SKM-1 (cell line): ENCODE measurements at regions not wholly inside any gene's neighbourhood (a gene's known extent, or its start where the extent isn't known, plus 50 kb on each side); places are given as distances from the start of the nearest gene placed in this dataset.

ENCODE experiments used
- DNase-seq: peaks from one replicate; lab custom pipeline; 2025; ENCODE audit not compliant: unreplicated experiment; lab: John Stamatoyannopoulos, UW

DNA sequence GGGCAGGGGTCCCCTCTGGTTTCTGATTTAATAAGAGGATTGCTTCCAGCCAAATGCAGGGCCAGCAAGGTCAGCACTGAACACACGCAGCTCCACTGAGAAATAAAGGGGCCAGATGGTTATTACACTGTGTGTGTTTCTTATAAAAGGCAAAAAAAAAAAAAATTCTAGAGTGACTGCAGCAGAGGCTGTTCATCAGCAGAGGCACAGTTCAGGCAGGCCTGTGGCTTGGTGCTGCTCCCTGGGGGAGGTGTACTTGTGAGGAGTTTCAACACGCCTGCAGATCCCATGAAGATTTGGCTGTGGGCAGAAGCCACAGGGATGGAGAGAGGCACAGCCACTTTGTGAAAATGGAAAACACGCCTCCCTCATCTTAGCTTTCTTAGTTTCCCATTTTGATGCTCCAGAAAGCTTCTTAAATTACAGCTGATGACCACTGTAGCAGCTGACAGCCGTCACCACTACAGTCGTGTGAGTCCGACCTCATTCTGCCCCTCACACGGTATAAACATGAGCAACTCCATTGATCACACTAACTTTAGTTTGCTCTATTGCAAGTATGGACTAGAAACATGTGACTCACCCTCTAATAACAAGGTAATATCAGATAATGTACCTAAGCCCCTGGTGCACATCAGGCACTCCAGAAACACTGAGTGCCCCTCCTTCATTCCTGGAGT is 726.5 kb upstream of the RAB6C start:
- DNase-seq: no peak

DNA sequence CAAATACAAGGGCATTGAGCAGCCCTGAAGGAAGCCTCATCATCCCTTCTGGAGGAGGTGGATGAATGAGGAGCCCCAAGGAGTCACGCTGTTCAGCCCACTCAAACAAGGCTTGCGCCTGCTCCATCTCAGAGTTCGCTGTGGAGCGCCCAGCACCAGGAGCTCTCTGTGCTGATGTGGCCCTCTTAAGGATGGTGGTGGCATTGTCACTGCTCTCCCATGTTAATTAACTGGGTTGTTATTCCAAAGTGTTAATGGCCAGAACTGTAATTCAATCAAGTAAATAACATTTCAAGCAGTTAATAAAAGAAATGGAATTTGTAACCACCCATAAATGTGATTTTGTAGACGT is 726.0 kb upstream of the RAB6C start:
- DNase-seq: no peak

DNA sequence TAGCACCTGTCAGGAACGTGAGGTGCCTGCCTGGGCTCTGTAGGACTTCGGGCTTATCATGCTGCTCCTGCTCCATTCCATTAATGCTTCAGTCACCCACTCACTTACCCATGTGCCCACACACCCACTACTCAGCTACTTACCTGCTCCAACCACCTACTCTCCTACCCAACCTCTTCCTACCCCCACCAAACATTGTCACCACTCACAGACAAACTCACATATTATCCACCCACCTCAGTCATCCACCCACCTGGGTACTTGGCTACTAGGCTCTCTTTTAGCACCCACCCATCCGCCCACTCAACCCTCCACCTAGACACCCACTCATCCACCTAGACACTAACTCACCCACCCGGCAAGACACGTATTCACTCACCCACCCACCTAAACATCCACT is 724.7 kb upstream of the RAB6C start:
- no peak for DNase-seq

DNA sequence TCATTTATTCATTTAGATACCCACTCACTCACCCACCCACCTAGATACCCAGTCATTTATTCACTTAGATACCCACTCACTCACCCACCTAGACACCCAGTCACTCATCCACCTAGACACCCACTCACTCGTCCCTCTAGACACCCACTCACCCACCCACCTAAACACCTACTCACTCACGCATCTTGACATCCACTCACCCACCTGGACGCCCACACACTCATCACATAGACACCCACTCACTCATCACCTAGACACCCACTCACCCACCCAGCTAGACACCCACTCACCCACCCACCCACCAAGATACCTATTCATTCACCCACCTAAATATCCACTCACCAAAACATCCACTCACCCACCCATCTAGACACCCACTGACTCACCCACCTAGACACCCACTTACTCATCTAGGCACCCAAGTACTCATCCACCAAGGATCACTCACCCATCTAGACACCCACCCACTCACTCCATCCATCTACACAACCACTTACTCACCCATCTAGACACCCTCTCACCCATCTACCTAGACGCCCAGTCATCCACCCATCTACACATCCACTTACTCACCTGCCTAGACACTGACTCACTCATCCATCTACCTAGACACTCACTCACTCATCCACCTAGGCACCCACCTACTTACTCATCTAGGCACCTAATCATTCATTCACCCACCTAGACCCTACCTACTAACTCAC is 723.7 kb upstream of the RAB6C start:
- no peak for DNase-seq

GRCh38 chr2:129256642-129257041 is 722.8 kb upstream of the RAB6C start:
- no peak for DNase-seq

DNA sequence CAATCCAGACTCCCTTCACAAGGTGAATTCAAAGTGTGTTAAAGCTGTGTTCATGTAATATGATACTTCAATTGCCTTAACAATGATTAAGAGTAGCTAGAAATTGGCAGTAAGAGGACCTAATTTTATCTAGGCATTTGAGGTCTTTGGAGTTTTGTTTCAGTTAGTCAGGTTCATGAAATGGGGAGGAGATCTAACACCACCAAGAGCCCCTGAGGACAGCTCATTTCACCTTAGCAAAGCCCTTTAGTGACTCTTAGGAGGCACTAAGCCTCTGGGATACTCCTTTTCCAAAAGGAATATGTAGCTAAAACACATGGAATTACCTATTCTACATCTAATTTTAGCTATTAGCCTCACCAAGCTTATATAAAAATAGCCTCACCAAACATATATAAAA is 716.5 kb upstream of the RAB6C start:
- DNase-seq: no peak

- DNase-seq: no peak
These were observed 715.5 kb upstream of the RAB6C start for GRCh38 chr2:129263939-129264338.

- no peak for DNase-seq
These were observed 711.9 kb upstream of the RAB6C start for GRCh38 chr2:129267559-129267958.

DNA sequence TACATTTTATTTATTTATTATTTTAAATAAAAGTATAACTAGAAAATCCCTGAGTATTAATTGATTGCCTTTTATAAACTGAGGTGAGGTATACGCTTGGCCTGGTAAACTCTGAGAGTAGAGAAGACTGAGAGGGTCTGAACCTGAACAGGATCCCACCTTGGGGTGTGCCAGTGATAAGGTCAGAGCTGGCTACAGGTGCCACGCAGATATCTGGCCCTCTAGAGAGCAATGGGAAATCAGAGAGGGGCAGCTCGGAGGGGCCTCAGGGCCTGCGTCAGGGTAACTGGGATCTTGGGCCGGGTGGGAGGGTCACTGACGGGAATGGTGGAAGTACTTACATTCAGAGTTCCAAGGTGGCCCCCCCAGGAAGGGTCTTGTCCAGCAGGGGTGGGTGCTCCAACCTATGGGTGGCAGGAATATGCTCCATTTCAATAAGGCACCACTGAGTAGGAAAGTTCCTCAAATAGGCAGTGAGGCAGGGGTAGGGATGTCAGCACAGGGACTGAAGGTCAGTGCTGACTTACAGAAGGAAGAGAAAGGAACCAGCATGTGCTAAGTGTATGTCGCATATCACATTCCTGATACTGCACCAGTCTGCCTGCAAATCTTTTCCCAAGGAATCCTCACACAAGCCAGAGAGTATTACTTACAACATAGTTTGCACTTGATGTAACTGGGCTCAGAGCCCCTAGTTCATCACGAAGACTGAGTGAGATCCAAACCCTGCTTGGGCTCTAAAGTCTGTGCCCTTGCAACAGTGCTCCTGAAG is 706.0 kb upstream of the RAB6C start:
- DNase-seq: no peak

DNA sequence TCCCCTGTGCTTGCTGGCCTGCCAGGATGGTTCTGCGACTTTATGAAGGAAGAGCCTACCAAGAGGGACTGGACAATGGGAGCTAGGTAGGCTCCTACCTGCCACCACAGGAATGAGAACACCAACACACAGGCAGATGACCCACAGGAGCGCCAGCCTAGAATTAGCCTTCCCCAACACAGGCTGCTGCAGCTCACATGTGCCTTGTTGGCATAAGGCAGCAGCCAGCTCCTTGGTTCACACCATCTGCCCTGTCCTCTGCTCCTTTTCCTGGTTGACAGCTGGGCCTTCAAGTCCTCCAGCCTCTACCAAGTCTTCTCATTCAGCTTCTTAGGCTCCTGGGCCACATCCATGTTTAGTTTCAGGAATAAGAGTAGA is 705.4 kb upstream of the RAB6C start:
- no peak for DNase-seq

- no peak for DNase-seq
These were observed 704.5 kb upstream of the RAB6C start for GRCh38 chr2:129274918-129275317.

- DNase-seq: no peak
These were observed 703.8 kb upstream of the RAB6C start for GRCh38 chr2:129275706-129276105.

- DNase-seq: no peak
These were observed 702.4 kb upstream of the RAB6C start for GRCh38 chr2:129276978-129277584.

- DNase-seq: no peak
These were observed 701.9 kb upstream of the RAB6C start for GRCh38 chr2:129277585-129277981.

DNA sequence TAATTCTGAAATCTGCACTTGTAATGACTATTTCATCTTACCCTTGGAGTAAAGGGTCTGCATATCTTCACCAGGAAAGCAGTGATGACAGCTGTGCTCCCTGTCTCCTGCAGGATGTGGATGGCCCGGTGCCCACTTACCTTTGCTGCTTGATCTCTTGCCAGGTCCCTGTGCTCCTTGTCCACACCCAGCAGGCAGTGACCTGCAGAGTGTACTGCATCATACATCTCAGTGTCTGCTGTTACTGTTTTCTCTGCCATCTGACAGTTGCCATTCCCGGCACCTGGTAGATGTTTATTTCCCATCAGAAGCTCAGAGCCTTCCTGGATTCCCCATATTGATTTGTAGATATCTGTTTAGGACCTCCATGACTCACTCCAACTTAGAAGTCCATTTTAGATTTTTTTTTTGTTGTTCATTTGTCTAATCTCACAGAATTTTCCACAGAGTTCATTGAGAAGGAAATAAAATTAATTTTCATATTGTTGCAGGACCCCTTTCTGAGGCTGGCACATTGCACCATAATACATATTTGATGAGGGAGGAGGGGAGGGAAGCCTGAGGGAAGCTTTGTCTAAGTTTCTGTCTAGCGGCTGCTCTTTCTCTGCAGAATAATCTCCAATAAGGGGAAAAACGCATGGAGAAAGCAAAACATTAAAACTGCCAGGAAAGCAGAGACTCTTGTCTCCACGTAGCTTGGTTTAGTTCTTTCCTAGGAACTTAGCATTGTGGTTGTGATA is 697.5 kb upstream of the RAB6C start:
- DNase-seq: no peak

GRCh38 chr2:129285012-129285411 is 694.5 kb upstream of the RAB6C start:
- no peak for DNase-seq

GRCh38 chr2:129293326-129293725 is 686.1 kb upstream of the RAB6C start:
- DNase-seq: no peak

DNA sequence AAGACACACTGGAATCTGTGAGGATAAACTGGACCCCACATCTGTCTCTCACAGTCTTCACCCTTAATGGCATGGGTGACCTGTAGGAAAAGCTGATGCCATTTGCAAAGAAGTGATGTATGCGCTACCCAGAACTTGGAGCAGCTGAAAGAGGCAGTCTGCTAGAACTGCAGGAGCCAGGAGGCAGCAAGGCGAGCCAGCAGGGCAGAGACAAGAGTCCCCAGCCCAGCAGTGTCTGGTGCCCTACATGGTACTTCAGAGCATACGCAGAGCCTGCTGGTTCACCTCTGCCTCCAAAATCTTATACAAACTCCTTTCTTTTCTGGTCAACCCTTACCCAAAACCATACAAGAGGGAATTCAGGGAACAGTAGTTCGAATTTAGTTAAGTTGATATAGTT is 683.1 kb upstream of the RAB6C start:
- DNase-seq: no peak

- no peak for DNase-seq
These were observed 682.7 kb upstream of the RAB6C start for GRCh38 chr2:129296806-129297205.

GRCh38 chr2:129297430-129297829 is 682.0 kb upstream of the RAB6C start:
- DNase-seq: no peak

DNA sequence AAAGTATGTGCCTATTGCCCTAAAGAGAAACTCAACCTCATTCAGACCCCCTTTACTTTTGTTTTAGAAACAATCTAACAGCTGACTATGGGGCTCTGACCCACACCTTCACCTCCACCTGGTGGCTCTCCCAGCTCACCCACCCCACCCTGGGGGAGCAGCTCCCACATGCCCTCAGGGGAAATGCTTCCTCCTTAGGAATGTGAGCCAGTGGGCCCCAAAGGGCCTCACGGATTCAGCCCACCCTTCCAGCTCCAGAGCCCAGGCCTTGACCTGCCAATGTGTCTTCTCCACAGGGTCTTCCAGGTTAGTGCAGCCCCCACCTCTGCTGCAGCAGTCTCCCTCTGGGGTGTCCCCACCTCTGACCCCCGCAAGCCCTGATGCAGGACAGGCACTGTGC is 680.1 kb upstream of the RAB6C start:
- DNase-seq: no peak
